CD14-positive monocyte (primary cell): ENCODE measurements at regions not wholly inside any gene's neighbourhood (a gene's known extent, or its start where the extent isn't known, plus 50 kb on each side); places are given as distances from the start of the nearest gene placed in this dataset.
"Not testable (repeated sequence)": the region's sequence is repeated elsewhere in the genome, so short reads cannot be mapped to it uniquely, and the experiment has no call there.

Source experiments
- DNase-seq, 3 donors: peaks; one replicate each; pipeline ENCODE4 v3.0.0-alpha.2; 2011 to 2022
- H2AFZ ChIP-seq: 2 replicates; pipeline ENCODE4 v1.6.0; 2012; ENCODE audit warnings: mild to moderate bottlenecking, low read depth, low read length, inconsistent platforms; ENCODE audit not compliant: insufficient read depth, poor library complexity, severe bottlenecking
- H3K27ac ChIP-seq, 2 donors: 1 replicate in 1 of 2; 2 replicates in 1 of 2; pipeline ENCODE4 v1.5.1; 2012 to 2013; ENCODE audit warnings: low read length in 2 of 2, control low read depth in 1 of 2, inconsistent platforms in 1 of 2, low read depth in 1 of 2, mild to moderate bottlenecking in 1 of 2
- H3K27me3 ChIP-seq, 2 donors: one replicate each; pipeline versions ENCODE4 v1.6.0 to v1.6.1; 2011 to 2013; ENCODE audit warnings: low read length in 2 of 2; ENCODE audit not compliant: control insufficient read depth in 2 of 2, insufficient read depth in 2 of 2
- H3K36me3 ChIP-seq, 2 donors: replicated peaks in 1 of 2; 1 replicate in 1 of 2; 2 replicates in 1 of 2; pipeline versions ENCODE4 v1.5.1 to v1.6.1; 2012 to 2013; ENCODE audit warnings: low read length in 2 of 2, control low read depth in 1 of 2, inconsistent platforms in 1 of 2, mild to moderate bottlenecking in 1 of 2; ENCODE audit not compliant: insufficient read depth in 2 of 2, control insufficient read depth in 1 of 2
- H3K4me1 ChIP-seq, 2 donors: 1 replicate in 1 of 2; 2 replicates in 1 of 2; pipeline versions ENCODE4 v1.5.1 to v1.6.1; 2012 to 2013; ENCODE audit warnings: low read length in 2 of 2, control low read depth in 1 of 2, inconsistent platforms in 1 of 2, mild to moderate bottlenecking in 1 of 2, moderate library complexity in 1 of 2; ENCODE audit not compliant: insufficient read depth in 2 of 2, control insufficient read depth in 1 of 2
- H3K4me2 ChIP-seq: replicated peaks from 2 replicates; pipeline ENCODE3; 2012; ENCODE audit warnings: low read length, moderate library complexity, mild to moderate bottlenecking; ENCODE audit not compliant: poor library complexity, severe bottlenecking; ENCODE audit errors: extremely low read depth
- H3K4me3 ChIP-seq, 3 experiments: fragments of 200-600 bp in 1 of 3; sonication (generic) in 1 of 3; replicated peaks in 1 of 3; 1 replicate in 2 of 3; 2 replicates in 1 of 3; pipeline ENCODE4 v1.5.1; 2011 to 2013; ENCODE audit warnings: low read length in 3 of 3, mild to moderate bottlenecking in 3 of 3, control low read depth in 2 of 3, low read depth in 2 of 3, inconsistent platforms in 1 of 3, moderate library complexity in 1 of 3
- H3K79me2 ChIP-seq: 2 replicates; pipeline ENCODE4 v1.6.0; 2012; ENCODE audit warnings: mild to moderate bottlenecking, control low read depth, inconsistent platforms, low read length, moderate library complexity; ENCODE audit not compliant: insufficient read depth
- H3K9ac ChIP-seq: 2 replicates; pipeline ENCODE4 v1.6.0; 2017; ENCODE audit warnings: low read length, mild to moderate bottlenecking; ENCODE audit not compliant: insufficient read depth, poor library complexity, severe bottlenecking
- H3K9me3 ChIP-seq, 2 donors: replicated peaks in 1 of 2; 1 replicate in 1 of 2; 2 replicates in 1 of 2; pipeline versions ENCODE4 v1.5.1 to v1.6.1; 2012 to 2013; ENCODE audit warnings: low read length in 2 of 2, control low read depth in 1 of 2; ENCODE audit not compliant: control insufficient read depth in 1 of 2, insufficient read depth in 1 of 2
- H4K20me1 ChIP-seq: 2 replicates; pipeline ENCODE4 v1.6.0; 2012; ENCODE audit warnings: mild to moderate bottlenecking, low read length, control low read depth, moderate library complexity; ENCODE audit not compliant: insufficient read depth
- H3K27ac Mint-ChIP-seq, 7 donors: one replicate each; pipeline ENCODE4 v1.8.0; 2020; ENCODE audit warnings: mild to moderate bottlenecking in 7 of 7, mixed read lengths in 7 of 7, moderate library complexity in 6 of 7, inconsistent platforms in 2 of 7
- H3K27me3 Mint-ChIP-seq, 3 donors: one replicate each; pipeline ENCODE4 v1.8.0; 2021 to 2022; ENCODE audit warnings: low read depth in 3 of 3, mild to moderate bottlenecking in 3 of 3, mixed read lengths in 3 of 3, moderate library complexity in 3 of 3, inconsistent platforms in 1 of 3
- H3K36me3 Mint-ChIP-seq, 2 donors: one replicate each; pipeline ENCODE4 v1.8.0; 2020; ENCODE audit warnings: mixed read lengths in 2 of 2, inconsistent platforms in 1 of 2, mild to moderate bottlenecking in 1 of 2
- H3K4me1 Mint-ChIP-seq: one replicate; pipeline ENCODE4 v1.8.0; 2020; ENCODE audit warnings: mild to moderate bottlenecking, mixed read lengths
- H3K4me3 Mint-ChIP-seq, 2 donors: one replicate each; pipeline ENCODE4 v1.8.0; 2020; ENCODE audit warnings: mild to moderate bottlenecking in 2 of 2, mixed read lengths in 2 of 2, moderate library complexity in 1 of 2
- H3K9me3 Mint-ChIP-seq, 7 donors: one replicate each; pipeline ENCODE4 v1.8.0; 2020 to 2022; ENCODE audit warnings: mixed read lengths in 7 of 7, mild to moderate bottlenecking in 6 of 7, moderate library complexity in 6 of 7, inconsistent platforms in 2 of 7
- WGBS: methylation state at CpG from one replicate; pipeline ENCODE4 v1.1.5; 2013; ENCODE audit warnings: missing lambda C conversion rate; ENCODE audit not compliant: insufficient coverage; 5-methylcytosine and 5-hydroxymethylcytosine counted together
- intact Hi-C, 2 donors: fragments of 100-400 bp; cut with micrococcal nuclease; formaldehyde crosslinking; loops; one replicate each; pipeline versions ENCODE4 v1.15.0 to v1.15.1; 2023
- TF ChIP-seq, protein P1 (sequence below): fragments of 200-600 bp; IDR thresholded peaks from one replicate; pipeline ENCODE4 v1.8.0; 2022; ENCODE audit warnings: antibody characterized with exemption, mild to moderate bottlenecking

DNA sequence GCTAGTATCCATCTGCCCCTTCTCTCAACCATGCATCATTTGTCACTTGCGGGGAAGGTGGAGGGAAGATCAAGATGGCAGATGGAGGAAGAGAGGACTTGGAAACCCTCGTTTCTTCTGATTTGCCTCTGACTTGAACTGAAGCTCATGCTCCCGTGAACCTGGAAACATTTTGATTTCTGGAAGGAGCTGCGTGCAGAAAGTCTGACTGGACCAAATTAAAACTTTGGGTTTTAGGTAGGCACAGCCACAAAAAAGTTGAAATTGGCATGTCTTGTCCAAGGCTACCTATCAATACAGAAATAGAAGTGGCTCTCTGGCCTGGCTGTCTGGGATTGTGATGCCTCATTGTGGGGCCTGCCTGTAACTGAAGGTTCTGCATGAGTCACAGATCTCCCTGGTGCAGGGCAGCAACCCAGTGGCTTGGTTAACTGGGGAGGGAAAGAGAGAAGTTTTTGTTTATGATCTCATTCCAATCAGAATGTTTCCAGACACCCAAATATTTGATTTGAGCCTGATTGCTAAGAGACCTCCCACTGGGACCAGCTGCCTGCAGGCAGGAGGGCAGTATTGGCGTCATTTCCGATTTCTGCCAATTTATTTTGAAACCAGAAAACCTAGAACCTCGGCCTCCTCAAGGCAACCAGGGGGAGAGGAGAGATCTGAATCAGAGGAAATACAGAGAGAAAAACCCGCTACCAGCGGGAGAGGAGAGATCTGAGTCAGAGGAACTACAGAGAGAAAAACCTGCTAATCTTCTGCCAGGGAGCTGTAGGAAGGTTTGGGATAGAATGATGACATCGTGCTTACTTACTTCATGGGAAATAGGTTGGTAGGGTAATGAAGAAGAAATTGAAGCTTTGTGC is 363.6 kb downstream of the ANKRD30A start:
- H3K4me1 Mint-ChIP-seq: no peaks in the 10 kb centered on the region
- no peaks in the 10 kb centered on the region for H3K27me3 Mint-ChIP-seq
- WGBS: 84% methylated on average over 9 of the region's 10 CpGs
- no peak overlapping the region for H3K4me3 Mint-ChIP-seq
- DNase-seq: no peak
- Histone ChIP-seq H3K9me3 (peaks cover 23 to 32% of the 10 kb centered on the region in 2 donors), H3K4me1 (no peaks in the 10 kb centered on the region), H3K79me2 (no peaks in the 10 kb centered on the region), H3K36me3 (no peaks in the 10 kb centered on the region), H4K20me1 (no peaks in the 10 kb centered on the region), H2AFZ (no peak overlapping the region), H3K27ac (no peak overlapping the region), H3K4me2 (no peak overlapping the region), H3K27me3 (no peaks in the 10 kb centered on the region), H3K9ac (no peak overlapping the region), H3K4me3 (no peak overlapping the region)
- H3K36me3 Mint-ChIP-seq: no peaks in the 10 kb centered on the region
- H3K27ac Mint-ChIP-seq: no peak overlapping the region
- TF ChIP-seq, protein P1, sequence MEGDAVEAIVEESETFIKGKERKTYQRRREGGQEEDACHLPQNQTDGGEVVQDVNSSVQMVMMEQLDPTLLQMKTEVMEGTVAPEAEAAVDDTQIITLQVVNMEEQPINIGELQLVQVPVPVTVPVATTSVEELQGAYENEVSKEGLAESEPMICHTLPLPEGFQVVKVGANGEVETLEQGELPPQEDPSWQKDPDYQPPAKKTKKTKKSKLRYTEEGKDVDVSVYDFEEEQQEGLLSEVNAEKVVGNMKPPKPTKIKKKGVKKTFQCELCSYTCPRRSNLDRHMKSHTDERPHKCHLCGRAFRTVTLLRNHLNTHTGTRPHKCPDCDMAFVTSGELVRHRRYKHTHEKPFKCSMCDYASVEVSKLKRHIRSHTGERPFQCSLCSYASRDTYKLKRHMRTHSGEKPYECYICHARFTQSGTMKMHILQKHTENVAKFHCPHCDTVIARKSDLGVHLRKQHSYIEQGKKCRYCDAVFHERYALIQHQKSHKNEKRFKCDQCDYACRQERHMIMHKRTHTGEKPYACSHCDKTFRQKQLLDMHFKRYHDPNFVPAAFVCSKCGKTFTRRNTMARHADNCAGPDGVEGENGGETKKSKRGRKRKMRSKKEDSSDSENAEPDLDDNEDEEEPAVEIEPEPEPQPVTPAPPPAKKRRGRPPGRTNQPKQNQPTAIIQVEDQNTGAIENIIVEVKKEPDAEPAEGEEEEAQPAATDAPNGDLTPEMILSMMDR: no peak
- intact Hi-C loops: no loop called here
- H3K9me3 Mint-ChIP-seq: peaks cover 0 to 51% (median 19%) of the 10 kb centered on the region in 7 donors

DNA sequence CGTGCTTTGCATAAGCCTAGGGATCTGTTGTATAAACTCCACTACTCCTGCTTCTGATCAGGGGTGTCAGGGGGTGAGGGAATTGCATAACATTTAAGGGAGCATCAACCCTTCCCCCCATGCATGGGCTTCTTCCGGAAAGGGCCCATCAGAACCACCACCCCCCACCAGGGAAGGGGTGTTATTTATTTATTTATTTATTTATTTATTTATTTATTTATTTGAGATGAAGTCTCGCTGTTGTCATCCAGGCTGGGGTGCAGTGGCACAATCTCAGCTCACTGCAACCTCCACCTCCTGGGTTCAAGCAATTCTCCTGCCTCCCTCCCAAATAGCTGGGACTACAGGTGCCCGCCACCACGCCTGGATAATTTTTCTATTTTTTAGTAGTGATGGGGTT is 355.2 kb downstream of the ANKRD30A start:
- H4K20me1 ChIP-seq, H3K4me2 ChIP-seq, H2AFZ ChIP-seq, intact Hi-C loops, H3K4me1 ChIP-seq, H3K27ac Mint-ChIP-seq, H3K36me3 Mint-ChIP-seq, H3K9ac ChIP-seq, H3K27me3 Mint-ChIP-seq, H3K79me2 ChIP-seq, H3K36me3 ChIP-seq, DNase-seq, H3K27me3 ChIP-seq, H3K4me1 Mint-ChIP-seq, H3K4me3 Mint-ChIP-seq, H3K27ac ChIP-seq, H3K4me3 ChIP-seq: not testable (repeated sequence)
- WGBS: no CpG with 5 or more reads among the region's 5 CpGs
- peaks cover 19 to 46% of the 10 kb centered on the region in 2 donors for H3K9me3 ChIP-seq
- H3K9me3 Mint-ChIP-seq: peaks cover 2 to 42% (median 20%) of the 10 kb centered on the region in 7 donors
